ENCODE measurements at regions not wholly inside any gene's neighbourhood (a gene's known extent, or its start where the extent isn't known, plus 50 kb on each side); places are given as distances from the start of the nearest gene placed in this dataset.
"Not testable (repeated sequence)": the region's sequence is repeated elsewhere in the genome, so short reads cannot be mapped to it uniquely, and the experiment has no call there.

DNA sequence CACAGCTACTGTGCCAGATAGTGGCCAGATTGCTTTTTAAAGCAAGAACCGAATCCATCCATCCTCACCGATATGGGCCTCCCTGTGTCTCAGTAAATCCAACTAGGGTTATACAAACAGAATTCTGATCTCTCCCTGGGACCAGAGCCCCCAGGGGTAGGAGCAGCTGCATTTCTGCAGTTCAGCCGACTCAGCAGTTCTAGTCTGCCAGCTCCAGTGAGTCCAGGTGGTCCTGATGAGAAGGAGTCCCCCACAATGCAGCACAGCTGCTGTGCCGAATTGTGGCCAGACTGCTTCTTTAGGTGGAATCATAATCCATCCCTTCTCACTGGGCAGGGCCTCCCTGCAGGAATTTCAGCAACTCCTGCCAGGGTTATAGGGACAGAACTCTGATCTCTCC, 532.9 kb downstream of the ACTRT1 start:
- DNase-seq (ENCODE audit: missing footprints) (no peak), ATAC-seq (no peak)
- intact Hi-C loops (cut with DNase I) = no loop called here

GRCh38 chrX:127490000-127490399, 562.2 kb downstream of the ACTRT1 start:
- intact Hi-C loops (cut with DNase I) = no loop called here

GRCh38 chrX:127466211-127466610, 586.0 kb downstream of the ACTRT1 start:
- intact Hi-C loops (cut with DNase I) = no loop called here
- DNase-seq (ENCODE audit: missing footprints) = no peak
- ATAC-seq = no peak

More at GRCh38 chrX:127490000-127490399, 562.2 kb downstream of the ACTRT1 start:
- ATAC-seq = no peak
- no peak for DNase-seq (ENCODE audit: missing footprints)

DNA sequence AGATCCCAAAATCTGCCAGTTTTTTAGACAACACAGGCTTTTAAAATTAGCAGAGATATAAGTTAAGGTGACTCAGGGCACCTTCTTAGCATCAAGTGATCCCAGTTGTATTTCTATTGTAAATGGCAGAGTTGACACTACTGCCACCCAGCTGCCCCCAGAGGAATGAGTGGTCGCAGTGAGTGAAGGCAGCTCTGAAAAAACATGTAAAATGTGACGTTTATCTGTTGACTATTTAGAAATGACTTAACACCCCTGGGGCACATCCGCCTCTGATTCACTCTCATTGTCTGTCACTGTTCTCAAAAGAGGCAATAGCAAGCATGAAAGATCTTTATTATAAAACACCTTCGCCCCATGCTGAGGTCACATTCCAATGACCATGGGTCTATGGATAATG, 592.4 kb downstream of the ACTRT1 start:
- intact Hi-C loops (cut with DNase I) = no loop called here
- ATAC-seq (no peak), DNase-seq (ENCODE audit: missing footprints) (no peak)

DNA sequence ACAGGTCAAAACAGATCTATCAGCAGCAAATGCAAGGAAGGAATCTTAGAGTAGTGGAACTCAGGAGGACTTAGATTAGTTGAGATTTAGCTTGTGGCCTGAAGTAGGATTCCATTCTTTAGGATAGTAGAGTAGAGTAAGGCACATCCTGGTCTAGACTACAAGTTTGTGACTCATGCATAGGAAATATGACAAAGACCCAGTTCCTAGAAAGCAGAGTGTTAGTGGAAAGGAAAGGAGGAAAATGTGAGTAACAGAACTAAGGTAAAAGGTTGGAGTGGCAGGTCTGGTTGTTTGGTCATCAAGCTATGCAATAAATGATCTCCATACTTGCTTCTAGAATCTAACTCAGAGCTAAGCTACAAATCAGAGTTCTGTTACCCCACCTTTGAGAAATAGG, 595.0 kb downstream of the ACTRT1 start:
- no peak for DNase-seq (ENCODE audit: missing footprints)
- intact Hi-C loops (cut with DNase I) = no loop called here
- no peak for ATAC-seq

DNA sequence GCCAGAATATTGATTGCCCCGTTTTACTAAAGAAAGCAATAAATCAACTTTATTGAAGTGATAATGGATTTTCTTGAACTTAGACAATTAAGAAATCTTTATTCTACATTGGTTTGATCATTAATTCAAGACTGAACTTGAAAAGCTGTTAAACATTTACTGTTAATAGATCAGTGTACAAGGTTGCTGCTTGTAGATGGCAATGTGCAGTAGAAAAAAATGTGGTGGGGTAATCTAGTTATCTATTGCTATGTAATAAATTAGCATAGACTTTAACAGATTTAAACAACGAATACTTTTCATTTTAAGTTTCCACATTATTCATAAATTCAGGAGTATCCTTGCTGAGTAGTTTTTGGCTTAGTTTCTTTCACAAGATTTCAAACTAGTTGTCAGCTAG, 612.5 kb downstream of the ACTRT1 start:
- no peak for DNase-seq (ENCODE audit: missing footprints)
- intact Hi-C loops (cut with DNase I) = no loop called here
- no peak for ATAC-seq

DNA sequence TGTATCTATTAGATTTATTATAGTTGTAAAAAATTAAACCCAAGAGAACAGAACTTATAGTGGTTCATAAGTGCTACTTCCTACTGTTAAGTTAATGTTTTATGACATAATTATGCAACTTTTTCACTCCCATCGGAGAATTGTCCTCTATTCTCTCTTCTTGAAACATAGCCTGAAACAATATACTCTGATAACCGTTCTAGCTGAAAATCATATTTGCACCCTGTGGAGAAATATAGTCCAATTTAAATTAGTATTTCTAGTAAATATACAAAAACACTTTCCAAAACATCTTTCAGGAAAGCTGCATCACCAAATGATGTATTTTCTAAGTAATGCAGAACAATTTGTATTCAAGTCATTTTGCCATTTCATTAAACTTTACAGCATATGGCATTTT, 586.4 kb downstream of the PRR32 start:
- intact Hi-C loops (cut with DNase I) = no loop called here

GRCh38 chrX:127404161-127404560, 584.6 kb downstream of the PRR32 start:
- intact Hi-C loops (cut with DNase I) = no loop called here
- ATAC-seq (no peak), DNase-seq (ENCODE audit: missing footprints) (no peak)

More for the DNA sequence above, 586.4 kb downstream of the PRR32 start:
- no peak for ATAC-seq
- DNase-seq (ENCODE audit: missing footprints) = no peak

DNA sequence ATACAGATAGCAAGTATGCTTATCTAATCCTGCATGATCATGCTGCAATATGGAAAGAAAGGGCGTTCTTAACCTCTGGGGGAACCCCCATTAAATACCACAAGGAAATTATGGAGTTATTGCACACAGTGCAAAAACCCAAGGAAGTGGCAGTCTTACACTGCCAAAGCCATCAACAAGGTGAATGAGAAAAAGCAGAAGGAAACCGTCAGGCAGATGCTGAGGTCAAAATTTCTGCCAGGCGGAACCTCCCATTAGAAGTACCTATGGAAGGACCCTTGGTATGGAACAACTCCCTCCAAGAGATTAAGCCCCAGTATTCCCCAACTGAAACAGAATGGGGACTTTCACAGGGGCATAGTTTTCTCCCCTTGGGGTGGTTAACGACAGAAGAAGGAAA, 580.7 kb downstream of the PRR32 start:
- intact Hi-C loops (cut with DNase I); DNase-seq (ENCODE audit: missing footprints); ATAC-seq: not testable (repeated sequence)

DNA sequence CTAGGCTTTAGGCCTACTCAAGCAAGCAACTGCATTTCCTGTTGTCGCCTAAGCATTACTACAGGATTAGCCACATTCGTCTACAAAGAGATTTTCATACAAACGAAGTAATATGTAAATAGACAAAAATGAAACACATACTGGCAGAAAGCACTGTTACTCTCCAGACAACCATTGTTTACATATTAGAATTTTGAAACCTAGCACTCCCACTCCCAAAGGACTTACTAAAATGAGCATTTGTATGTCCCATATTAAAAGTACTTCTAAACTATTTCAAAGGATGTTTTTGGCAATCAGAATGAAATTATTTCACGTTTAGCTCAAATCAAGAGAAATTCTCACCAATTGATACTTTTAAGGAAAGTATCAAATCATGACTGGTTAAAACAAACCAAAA, 570.8 kb downstream of the PRR32 start:
- intact Hi-C loops (cut with DNase I) = no loop called here
- no peak for ATAC-seq

DNA sequence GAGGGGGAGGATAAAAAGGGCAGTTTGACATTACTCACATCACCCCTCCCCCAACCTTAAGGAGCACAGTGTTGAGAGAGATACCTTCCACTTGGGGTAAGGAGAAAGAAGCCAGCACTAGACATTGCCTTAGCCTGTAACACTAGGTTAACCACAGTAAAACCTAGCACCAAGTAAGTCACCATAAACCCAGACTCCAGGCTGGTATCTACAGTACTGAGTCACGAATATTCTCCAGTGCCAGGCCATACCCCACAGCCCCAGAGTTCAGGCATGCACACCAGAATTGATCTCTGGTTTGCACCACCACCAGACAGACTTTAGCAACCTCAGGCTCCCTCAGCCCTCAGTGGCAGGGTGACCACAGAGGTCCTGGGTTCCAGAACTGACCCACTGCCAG, 570.4 kb downstream of the PRR32 start:
- intact Hi-C loops (cut with DNase I) = no loop called here
- ATAC-seq = no peak

More for the DNA sequence above, 570.8 kb downstream of the PRR32 start:
- no peak for DNase-seq (ENCODE audit: missing footprints)

More for the DNA sequence above, 570.4 kb downstream of the PRR32 start:
- DNase-seq (ENCODE audit: missing footprints) = no peak
